ENCODE measurements at regions not wholly inside any gene's neighbourhood (a gene's known extent, or its start where the extent isn't known, plus 50 kb on each side); places are given as distances from the start of the nearest gene placed in this dataset.

GRCh38 chr7:145183069-145183468, 347.2 kb upstream of the TPK1 start:
- TF ChIP-seq HDAC6 (IDR thresholded peaks at IDR 0.05; ENCODE audit: unreplicated experiment): no peak
- no peak for TF ChIP-seq POLR2A (IDR thresholded peaks at IDR 0.05; ENCODE audit: low read depth, low read length)
- no peak for TF ChIP-seq REST (IDR thresholded peaks at IDR 0.05; ENCODE audit: low read depth, low read length)
- no peak for TF ChIP-seq ZNF384 (IDR thresholded peaks at IDR 0.05; ENCODE audit: borderline replicate concordance, low read depth, low read length)
- no peak for TF ChIP-seq BMI1 (IDR thresholded peaks at IDR 0.05; ENCODE audit: borderline replicate concordance)
- TF ChIP-seq CTCF (IDR thresholded peaks at IDR 0.05 in 2 of 3, conservative IDR thresholded peaks at IDR 0.05 in 1 of 3; ENCODE audit: control insufficient read depth in 2 of 3, extremely low read depth in 1 of 3, insufficient read depth in 1 of 3, low read depth in 3 of 3, low read length in 3 of 3): no peak
- no peak for TF ChIP-seq RB1 (IDR thresholded peaks at IDR 0.05; ENCODE audit: borderline replicate concordance)
- no peak for TF ChIP-seq CEBPB (IDR thresholded peaks at IDR 0.05; ENCODE audit: borderline replicate concordance in 1 of 2, low read depth in 2 of 2, low read length in 2 of 2)
- no peak for TF ChIP-seq EED (IDR thresholded peaks at IDR 0.05; ENCODE audit: low read depth)
- TF ChIP-seq CREM (IDR thresholded peaks at IDR 0.05; ENCODE audit: low read depth): no peak
- TF ChIP-seq POLR2AphosphoS5 (IDR thresholded peaks at IDR 0.05; ENCODE audit: low read length): no peak
- no peak for TF ChIP-seq ZBTB11 (CRISPR knock-in tag; IDR thresholded peaks at IDR 0.05)
- TF ChIP-seq LARP7 (IDR thresholded peaks at IDR 0.05): no peak
